ENCODE measurements at regions not wholly inside any gene's neighbourhood (a gene's known extent, or its start where the extent isn't known, plus 50 kb on each side); places are given as distances from the start of the nearest gene placed in this dataset.
"Not testable (repeated sequence)": the region's sequence is repeated elsewhere in the genome, so short reads cannot be mapped to it uniquely, and the experiment has no call there.

GRCh38 chr14:99995700-99996356 lies 69.4 kb upstream of the EVL start:
- no peak overlapping the region for H3K27ac Mint-ChIP-seq
- intact Hi-C loops (cut with DNase I, micrococcal nuclease), result loop anchor here in 1 of 2 experiments (5.0 kb wide), 1 partner anchor 46 kb away; no protein-coding TSS in a partner anchor
- CTCF ChIA-PET, result interaction anchor here (1.0 kb wide), 1 partner anchor 83 kb away, joined by 3 read pairs; no protein-coding TSS in a partner anchor
- no peak overlapping the region for H3K4me3 ChIP-seq (ENCODE audit: low read length)
- no peak overlapping the region for H3K4me3 Mint-ChIP-seq
- POLR2A ChIA-PET, result no interaction called here
- no peaks in the 10 kb centered on the region for H3K36me3 Mint-ChIP-seq (ENCODE audit: low read depth)
- peak; percentile 39 to 83 (median 54) for DNase-seq
- H3K36me3 ChIP-seq (ENCODE audit: insufficient read depth, low read length), result no peaks in the 10 kb centered on the region
- H3K4me1 ChIP-seq (ENCODE audit: insufficient read depth, low read length), result no peaks in the 10 kb centered on the region
- no peaks in the 10 kb centered on the region for H3K27me3 Mint-ChIP-seq
- no peaks in the 10 kb centered on the region for H3K4me1 Mint-ChIP-seq (ENCODE audit: low read depth)
- H3K9me3 Mint-ChIP-seq, result no peaks in the 10 kb centered on the region
- no peaks in the 10 kb centered on the region for H3K27me3 ChIP-seq (ENCODE audit: control insufficient read depth in 1 of 2, insufficient read depth in 2 of 2, low read length in 2 of 2)
- TF ChIP-seq CTCF (IDR thresholded peaks at IDR 0.05), result peak; percentile 89
- no peaks in the 10 kb centered on the region for H3K9me3 ChIP-seq (ENCODE audit: control insufficient read depth in 1 of 2, insufficient read depth in 1 of 2, low read length in 2 of 2)
- peak; percentile 98 for ATAC-seq (ENCODE audit: poor library complexity)
- H3K27ac ChIP-seq (ENCODE audit: low read depth in 1 of 2, low read length in 2 of 2), result no peak overlapping the region

GRCh38 chr14:99996951-99997571 lies 68.2 kb upstream of the EVL start:
- no peaks in the 10 kb centered on the region for H3K4me1 Mint-ChIP-seq (ENCODE audit: low read depth)
- CTCF ChIA-PET, result no interaction called here

GRCh38 chr14:100000398-100000797 lies 64.8 kb upstream of the EVL start:
- ATAC-seq (ENCODE audit: poor library complexity); H3K27ac Mint-ChIP-seq; intact Hi-C loops (cut with DNase I, micrococcal nuclease); H3K27me3 Mint-ChIP-seq; H3K27ac ChIP-seq (ENCODE audit: low read depth in 1 of 2, low read length in 2 of 2); CTCF ChIA-PET; H3K27me3 ChIP-seq (ENCODE audit: control insufficient read depth in 1 of 2, insufficient read depth in 2 of 2, low read length in 2 of 2); H3K4me3 ChIP-seq (ENCODE audit: low read length); H3K36me3 Mint-ChIP-seq (ENCODE audit: low read depth); DNase-seq; H3K4me3 Mint-ChIP-seq; H3K4me1 ChIP-seq (ENCODE audit: insufficient read depth, low read length); H3K9me3 Mint-ChIP-seq; H3K9me3 ChIP-seq (ENCODE audit: control insufficient read depth in 1 of 2, insufficient read depth in 1 of 2, low read length in 2 of 2); H3K36me3 ChIP-seq (ENCODE audit: insufficient read depth, low read length); H3K4me1 Mint-ChIP-seq (ENCODE audit: low read depth): not testable (repeated sequence)
- POLR2A ChIA-PET, result interaction anchor here (0.7 kb wide), 1 partner anchor 19 kb away, joined by 3 read pairs; no protein-coding TSS in a partner anchor

More at GRCh38 chr14:99996951-99997571, 68.2 kb upstream of the EVL start:
- H3K36me3 Mint-ChIP-seq (ENCODE audit: low read depth), result no peaks in the 10 kb centered on the region
- no peaks in the 10 kb centered on the region for H3K9me3 ChIP-seq (ENCODE audit: control insufficient read depth in 1 of 2, insufficient read depth in 1 of 2, low read length in 2 of 2)
- H3K4me1 ChIP-seq (ENCODE audit: insufficient read depth, low read length), result no peaks in the 10 kb centered on the region
- no peak overlapping the region for H3K27ac Mint-ChIP-seq
- no peaks in the 10 kb centered on the region for H3K27me3 ChIP-seq (ENCODE audit: control insufficient read depth in 1 of 2, insufficient read depth in 2 of 2, low read length in 2 of 2)
- no peak overlapping the region for H3K27ac ChIP-seq (ENCODE audit: low read depth in 1 of 2, low read length in 2 of 2)
- H3K36me3 ChIP-seq (ENCODE audit: insufficient read depth, low read length), result no peaks in the 10 kb centered on the region
- H3K27me3 Mint-ChIP-seq, result no peaks in the 10 kb centered on the region
- ATAC-seq (ENCODE audit: poor library complexity), result no peak
- TF ChIP-seq CTCF (IDR thresholded peaks at IDR 0.05), result no peak
- H3K9me3 Mint-ChIP-seq, result no peaks in the 10 kb centered on the region
- POLR2A ChIA-PET, result no interaction called here
- H3K4me3 ChIP-seq (ENCODE audit: low read length), result no peak overlapping the region
- no peak overlapping the region for H3K4me3 Mint-ChIP-seq
- no peak for DNase-seq
- intact Hi-C loops (cut with DNase I, micrococcal nuclease), result loop anchor here in 1 of 2 experiments (5.0 kb wide), 1 partner anchor 45 kb away; no protein-coding TSS in a partner anchor

Measured in CD4-positive, alpha-beta T cell (primary cell).